Glutamatergic neuron (in vitro differentiated cells): ENCODE measurements at regions not wholly inside any gene's neighbourhood (a gene's known extent, or its start where the extent isn't known, plus 50 kb on each side); places are given as distances from the start of the nearest gene placed in this dataset.

Experiments
- DNase-seq: peaks from one replicate; pipeline ENCODE4 v3.0.0; 2022
- H3K27ac Mint-ChIP-seq: one replicate; pipeline ENCODE4 v1.8.0; 2020; ENCODE audit warnings: mild to moderate bottlenecking, mixed read lengths, inconsistent platforms; ENCODE audit not compliant: unreplicated experiment
- H3K27me3 Mint-ChIP-seq: one replicate; pipeline ENCODE4 v1.8.0; 2020; ENCODE audit warnings: mild to moderate bottlenecking, moderate library complexity, mixed read lengths, inconsistent platforms; ENCODE audit not compliant: unreplicated experiment
- H3K36me3 Mint-ChIP-seq: one replicate; pipeline ENCODE4 v1.8.0; 2020; ENCODE audit warnings: mild to moderate bottlenecking, mixed read lengths, inconsistent platforms; ENCODE audit not compliant: unreplicated experiment
- H3K4me1 Mint-ChIP-seq: one replicate; pipeline ENCODE4 v1.8.0; 2020; ENCODE audit warnings: mild to moderate bottlenecking, low read depth, mixed read lengths, inconsistent platforms; ENCODE audit not compliant: unreplicated experiment
- H3K4me3 Mint-ChIP-seq: one replicate; pipeline ENCODE4 v1.8.0; 2020; ENCODE audit warnings: mild to moderate bottlenecking, mixed read lengths, inconsistent platforms; ENCODE audit not compliant: unreplicated experiment
- H3K9me3 Mint-ChIP-seq: one replicate; pipeline ENCODE4 v1.8.0; 2020; ENCODE audit warnings: mild to moderate bottlenecking, moderate library complexity, mixed read lengths, inconsistent platforms; ENCODE audit not compliant: unreplicated experiment
- TF ChIP-seq, protein P1 (sequence below): fragments of 200-600 bp; sonication (generic); IDR thresholded peaks from one replicate; pipeline ENCODE4 v1.5.0; 2021; ENCODE audit not compliant: partially characterized antibody, unreplicated experiment

- Mint-ChIP-seq H3K9me3 (peaks cover 2% of the 10 kb centered on the region), H3K36me3 (no peaks in the 10 kb centered on the region)
These were observed 661.4 kb upstream of the KLF4 start for GRCh38 chr9:108150736-108151586.

DNA sequence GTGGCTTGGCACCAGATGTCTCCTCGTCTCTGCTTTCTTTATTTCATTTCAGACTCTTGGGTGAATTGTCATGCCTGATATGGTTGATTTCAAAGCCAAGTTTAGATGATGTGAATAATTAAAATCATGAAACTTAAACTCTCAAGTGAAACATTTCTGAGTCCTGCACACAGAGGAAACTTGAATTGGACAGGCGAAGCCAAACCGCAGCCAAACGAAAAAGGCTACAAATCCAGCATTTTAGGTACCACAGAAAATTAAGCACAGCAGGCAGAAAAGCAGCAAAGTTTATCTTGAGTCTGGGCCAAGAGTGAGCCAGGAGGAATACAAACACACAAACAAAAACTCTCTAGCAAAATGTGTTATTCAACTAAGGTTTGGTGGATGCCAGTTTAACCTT, 659.8 kb upstream of the KLF4 start:
- H3K9me3 Mint-ChIP-seq, result peaks cover 2% of the 10 kb centered on the region
- no peak for DNase-seq
- H3K4me1 Mint-ChIP-seq, result no peaks in the 10 kb centered on the region
- H3K27me3 Mint-ChIP-seq, result peaks cover 3% of the 10 kb centered on the region
- no peak overlapping the region for H3K27ac Mint-ChIP-seq
- TF ChIP-seq, protein P1, sequence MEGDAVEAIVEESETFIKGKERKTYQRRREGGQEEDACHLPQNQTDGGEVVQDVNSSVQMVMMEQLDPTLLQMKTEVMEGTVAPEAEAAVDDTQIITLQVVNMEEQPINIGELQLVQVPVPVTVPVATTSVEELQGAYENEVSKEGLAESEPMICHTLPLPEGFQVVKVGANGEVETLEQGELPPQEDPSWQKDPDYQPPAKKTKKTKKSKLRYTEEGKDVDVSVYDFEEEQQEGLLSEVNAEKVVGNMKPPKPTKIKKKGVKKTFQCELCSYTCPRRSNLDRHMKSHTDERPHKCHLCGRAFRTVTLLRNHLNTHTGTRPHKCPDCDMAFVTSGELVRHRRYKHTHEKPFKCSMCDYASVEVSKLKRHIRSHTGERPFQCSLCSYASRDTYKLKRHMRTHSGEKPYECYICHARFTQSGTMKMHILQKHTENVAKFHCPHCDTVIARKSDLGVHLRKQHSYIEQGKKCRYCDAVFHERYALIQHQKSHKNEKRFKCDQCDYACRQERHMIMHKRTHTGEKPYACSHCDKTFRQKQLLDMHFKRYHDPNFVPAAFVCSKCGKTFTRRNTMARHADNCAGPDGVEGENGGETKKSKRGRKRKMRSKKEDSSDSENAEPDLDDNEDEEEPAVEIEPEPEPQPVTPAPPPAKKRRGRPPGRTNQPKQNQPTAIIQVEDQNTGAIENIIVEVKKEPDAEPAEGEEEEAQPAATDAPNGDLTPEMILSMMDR, result no peak
- no peaks in the 10 kb centered on the region for H3K36me3 Mint-ChIP-seq
- no peak overlapping the region for H3K4me3 Mint-ChIP-seq

More at GRCh38 chr9:108150736-108151586, 661.4 kb upstream of the KLF4 start:
- H3K27ac Mint-ChIP-seq, result no peak overlapping the region
- peaks cover 3% of the 10 kb centered on the region for H3K27me3 Mint-ChIP-seq
- no peak overlapping the region for H3K4me3 Mint-ChIP-seq
- DNase-seq, result no peak
- TF ChIP-seq, protein P1, result no peak
- H3K4me1 Mint-ChIP-seq, result no peaks in the 10 kb centered on the region

DNA sequence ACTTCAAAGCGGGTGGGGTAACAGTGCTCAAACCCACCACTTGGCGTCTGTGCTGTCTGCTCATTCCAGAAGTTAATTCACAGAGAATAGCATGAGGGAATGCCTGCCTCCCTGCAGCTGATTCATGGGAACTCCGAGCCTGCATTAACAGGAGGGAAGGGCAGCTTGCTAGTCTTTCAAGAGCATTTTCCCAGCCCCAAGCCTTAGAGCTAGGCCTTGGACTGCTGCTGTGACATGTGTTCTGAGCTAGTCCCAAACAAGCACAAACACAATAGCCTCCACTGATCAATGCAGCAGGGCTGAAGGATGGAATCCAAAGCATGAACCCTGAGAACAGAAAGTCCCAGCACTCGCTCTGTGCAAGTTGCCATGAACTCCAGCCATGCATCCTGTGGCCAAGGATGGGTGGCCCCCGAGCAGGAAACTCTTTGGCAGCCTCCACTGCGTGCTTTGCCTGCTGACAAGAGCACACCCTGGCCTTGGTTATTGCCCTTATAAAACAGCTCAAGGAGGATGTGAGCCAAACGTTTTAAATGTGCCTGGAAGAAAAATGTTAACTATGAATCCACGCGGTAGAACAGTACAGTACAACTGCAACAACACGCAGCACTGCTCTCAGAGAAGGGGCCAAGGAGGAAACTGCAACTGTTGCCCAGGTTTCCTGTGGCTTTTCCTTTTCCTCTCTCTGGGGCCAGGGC, 653.1 kb upstream of the KLF4 start:
- Mint-ChIP-seq H3K36me3 (no peaks in the 10 kb centered on the region), H3K27ac (no peak overlapping the region), H3K4me3 (no peak overlapping the region), H3K9me3 (peaks cover 2% of the 10 kb centered on the region), H3K4me1 (peaks cover 4% of the 10 kb centered on the region), H3K27me3 (peaks cover 3% of the 10 kb centered on the region)
- TF ChIP-seq, protein P1, result no peak
- DNase-seq, result no peak

DNA sequence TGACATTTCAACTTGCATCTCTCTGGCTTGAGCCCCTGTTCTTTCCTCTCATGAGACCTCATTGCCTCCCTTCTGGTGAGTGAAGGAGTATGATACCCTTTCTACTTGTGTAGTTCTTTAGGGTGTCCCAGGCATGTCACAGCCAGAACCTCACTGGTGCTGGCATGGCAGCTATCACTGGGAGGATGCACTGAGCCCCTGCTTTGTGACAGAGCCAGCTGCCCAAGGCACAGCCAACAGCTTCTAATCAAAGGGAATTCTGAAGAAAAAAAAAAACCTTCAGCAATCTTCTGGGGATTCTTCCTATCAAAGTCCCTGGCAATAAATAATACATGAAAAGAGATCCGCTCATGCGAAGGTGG, 652.6 kb upstream of the KLF4 start:
- no peaks in the 10 kb centered on the region for H3K36me3 Mint-ChIP-seq
- TF ChIP-seq, protein P1, result no peak
- no peak for DNase-seq
- H3K4me3 Mint-ChIP-seq, result no peak overlapping the region
- peaks cover 4% of the 10 kb centered on the region for H3K4me1 Mint-ChIP-seq
- H3K27me3 Mint-ChIP-seq, result no peaks in the 10 kb centered on the region
- no peak overlapping the region for H3K27ac Mint-ChIP-seq
- H3K9me3 Mint-ChIP-seq, result peaks cover 2% of the 10 kb centered on the region

DNA sequence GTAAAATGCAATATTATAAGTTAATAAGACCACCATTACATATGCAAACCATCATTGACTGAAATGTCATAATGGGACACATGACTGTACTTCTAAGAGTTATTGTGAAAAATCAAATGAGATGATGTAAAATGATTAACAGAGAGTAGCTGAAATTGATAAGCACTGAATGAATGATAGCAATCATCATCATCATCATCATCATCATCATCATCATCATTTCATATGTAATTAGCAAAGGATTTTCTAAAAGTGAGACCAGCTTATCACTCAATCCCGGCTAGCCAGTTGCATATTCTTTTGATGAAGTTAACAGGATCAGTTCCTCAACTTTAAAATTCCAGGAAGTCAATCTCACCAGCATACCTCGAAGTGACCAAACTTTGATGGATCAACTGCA, 650.3 kb upstream of the KLF4 start:
- H3K36me3 Mint-ChIP-seq, result no peaks in the 10 kb centered on the region
- TF ChIP-seq, protein P1, result no peak
- H3K4me1 Mint-ChIP-seq, result peaks cover 4% of the 10 kb centered on the region
- H3K27ac Mint-ChIP-seq, result no peak overlapping the region
- H3K9me3 Mint-ChIP-seq, result no peaks in the 10 kb centered on the region
- H3K4me3 Mint-ChIP-seq, result no peak overlapping the region
- no peaks in the 10 kb centered on the region for H3K27me3 Mint-ChIP-seq
- no peak for DNase-seq
